ENCODE measurements at regions not wholly inside any gene's neighbourhood (a gene's known extent, or its start where the extent isn't known, plus 50 kb on each side); places are given as distances from the start of the nearest gene placed in this dataset.

- Histone ChIP-seq H3K4me3 (replicated peaks in 1 of 3; ENCODE audit: insufficient read depth in 1 of 3, low read depth in 1 of 3, low read length in 3 of 3) (no peak overlapping the region), H4K20me1 (replicated peaks; ENCODE audit: control insufficient read depth, extremely low read depth, insufficient read depth, low read length) (no peaks in the 10 kb centered on the region), H3K9me3 (replicated peaks; ENCODE audit: control insufficient read depth, insufficient read depth, low read length) (no peaks in the 10 kb centered on the region), H3K79me2 (ENCODE audit: control insufficient read depth, insufficient read depth, low read length) (no peaks in the 10 kb centered on the region), H3K9ac (replicated peaks; ENCODE audit: extremely low read depth, insufficient read depth, low read length) (no peak overlapping the region), H3K9me1 (replicated peaks; ENCODE audit: control insufficient read depth, extremely low read depth, insufficient read depth, low read length) (no peaks in the 10 kb centered on the region), H3K4me2 (ENCODE audit: insufficient read depth, low read length) (no peak overlapping the region), H2AFZ (ENCODE audit: low read depth, low read length) (no peak overlapping the region), H3K4me1 (ENCODE audit: control insufficient read depth, extremely low read depth, insufficient read depth, low read length) (no peaks in the 10 kb centered on the region), H3K36me3 (ENCODE audit: control insufficient read depth in 2 of 2, extremely low read depth in 1 of 2, insufficient read depth in 2 of 2, low read length in 2 of 2) (no peaks in the 10 kb centered on the region), H3K27me3 (ENCODE audit: control insufficient read depth in 2 of 2, insufficient read depth in 2 of 2, low read length in 2 of 2) (no peaks in the 10 kb centered on the region), H3K27ac (ENCODE audit: insufficient read depth, low read depth, low read length) (no peak overlapping the region)
- DNase-seq (ENCODE audit: low read depth, low spot score) = no peak
- dilution Hi-C loops (cut with MboI; ENCODE audit: extremely low pct_ligation_motif_present, low sequenced_read_pairs) = no loop called here
- no peak for FAIRE-seq
- no TSS peak for BruUV-seq (replicated peaks)
- CTCF ChIA-PET = no interaction called here
- intact Hi-C loops (cut with micrococcal nuclease) = no loop called here
- POLR2A ChIA-PET = no interaction called here
- TF ChIP-seq MYC (IDR thresholded peaks at IDR 0.05; ENCODE audit: low read depth, low read length) = no peak
- no peak for TF ChIP-seq FOS (IDR thresholded peaks at IDR 0.05; ENCODE audit: borderline replicate concordance, insufficient read depth, low read length)
- TF ChIP-seq EZH2 (IDR thresholded peaks at IDR 0.05; ENCODE audit: borderline replicate concordance, low read depth, low read length, severe bottlenecking) = no peak
- TF ChIP-seq POLR2A (IDR thresholded peaks at IDR 0.05; ENCODE audit: low read depth, low read length) = no peak
- TF ChIP-seq GATA2 (IDR thresholded peaks at IDR 0.05; ENCODE audit: insufficient read depth, insufficient read length, low read depth, low read length) = no peak
- no peak for TF ChIP-seq POLR2AphosphoS5 (IDR thresholded peaks at IDR 0.05; ENCODE audit: insufficient read depth, low read depth, low read length)
- TF ChIP-seq MAX (IDR thresholded peaks at IDR 0.05; ENCODE audit: insufficient read depth, insufficient read length) = no peak
- TF ChIP-seq JUN (IDR thresholded peaks at IDR 0.05; ENCODE audit: borderline replicate concordance, insufficient read depth, insufficient read length, low read depth) = no peak
- TF ChIP-seq CTCF (IDR thresholded peaks at IDR 0.05; ENCODE audit: extremely low read depth in 1 of 2, insufficient read depth in 1 of 2, low read depth in 1 of 2, low read length in 2 of 2) = no peak
Observed at GRCh38 chr15:92780843-92781242, 119.3 kb upstream of the CHD2 start.
